GM12874 (cell line): ENCODE measurements at regions not wholly inside any gene's neighbourhood (a gene's known extent, or its start where the extent isn't known, plus 50 kb on each side); places are given as distances from the start of the nearest gene placed in this dataset.

ENCODE experiments used
- CTCF ChIP-seq: IDR thresholded peaks from 2 replicates; pipeline ENCODE4 v1.5.1; 2011; ENCODE audit warnings: low read depth, mild to moderate bottlenecking, control low read depth, low read length, moderate library complexity; ENCODE audit not compliant: insufficient read depth

DNA sequence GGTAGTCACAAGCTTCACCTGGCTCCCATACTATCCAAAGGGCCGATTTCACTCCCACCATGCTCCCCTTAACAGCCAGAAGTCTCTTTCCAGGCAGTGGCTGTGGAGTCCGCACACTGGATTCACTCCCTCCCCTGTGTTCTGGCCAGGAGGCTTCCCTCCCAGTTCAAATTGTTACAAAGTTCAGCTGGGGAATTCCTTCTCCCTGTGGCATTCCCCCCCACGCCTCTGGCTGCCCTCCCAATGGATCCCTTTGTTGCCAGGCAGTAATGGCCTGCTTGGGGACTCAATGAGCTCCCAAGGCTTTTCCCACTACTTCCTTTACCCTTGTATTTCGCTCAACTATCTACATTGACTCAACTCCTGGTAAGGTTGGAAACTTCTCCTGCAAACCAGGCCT is 1921.4 kb upstream of the PCDH20 start:
- no peak for TF ChIP-seq CTCF

DNA sequence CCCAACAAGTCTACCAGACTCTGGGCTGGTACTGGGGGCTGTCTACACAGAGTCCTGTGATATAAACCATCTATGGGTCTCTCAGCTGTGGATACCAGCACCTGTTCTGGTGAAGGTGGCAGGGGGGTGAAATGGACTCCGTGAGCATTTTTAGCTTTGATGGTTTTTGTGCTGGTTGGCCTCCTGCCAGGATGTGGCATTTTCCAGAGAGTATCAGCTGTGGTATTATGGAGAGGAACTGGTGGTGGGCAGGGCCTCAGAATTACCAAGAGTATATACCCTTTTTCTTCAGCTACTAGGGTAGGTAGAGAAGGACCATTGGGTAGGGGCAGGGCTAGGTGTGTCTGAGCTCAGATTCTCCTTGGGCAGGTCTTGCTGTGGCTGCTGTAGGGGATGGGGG is 1920.9 kb upstream of the PCDH20 start:
- TF ChIP-seq CTCF = no peak

- no peak for TF ChIP-seq CTCF
These were observed 1911.9 kb upstream of the PCDH20 start for GRCh38 chr13:63327584-63327983.

- no peak for TF ChIP-seq CTCF
These were observed 1907.8 kb upstream of the PCDH20 start for GRCh38 chr13:63323441-63323840.

GRCh38 chr13:63311587-63311986 is 1895.9 kb upstream of the PCDH20 start:
- no peak for TF ChIP-seq CTCF

GRCh38 chr13:63308549-63309165 is 1893.0 kb upstream of the PCDH20 start:
- no peak for TF ChIP-seq CTCF

DNA sequence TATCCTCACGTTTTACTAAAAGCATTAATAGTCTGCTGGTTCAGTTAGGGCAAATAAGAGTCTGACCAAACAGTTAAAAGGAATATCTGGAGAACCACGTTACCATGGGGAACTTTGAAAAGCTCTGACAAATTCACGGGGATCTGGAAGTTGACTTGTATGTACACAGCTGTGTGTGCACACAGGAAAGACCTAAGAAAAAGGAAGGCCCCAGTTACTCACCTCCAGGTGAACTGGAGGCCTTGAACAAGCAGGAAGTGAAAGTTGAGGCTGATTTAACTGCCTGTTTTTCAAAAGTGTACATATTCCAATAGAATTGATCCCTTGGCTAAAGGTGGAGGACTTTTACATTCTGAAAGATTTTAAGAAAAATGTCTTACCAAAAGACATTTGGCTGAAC is 1891.6 kb upstream of the PCDH20 start:
- no peak for TF ChIP-seq CTCF
